NCI-H226 (cell line): ENCODE measurements at regions not wholly inside any gene's neighbourhood (a gene's known extent, or its start where the extent isn't known, plus 50 kb on each side); places are given as distances from the start of the nearest gene placed in this dataset.
"Not testable (repeated sequence)": the region's sequence is repeated elsewhere in the genome, so short reads cannot be mapped to it uniquely, and the experiment has no call there.

ENCODE experiments used
- DNase-seq: peaks from one replicate; pipeline ENCODE4 v3.0.0-alpha.2; 2015

- DNase-seq: no peak
Measured at GRCh38 chr16:9141813-9142212, 50.4 kb downstream of the HAPSTR1 start.

GRCh38 chr16:9144106-9144505, 52.7 kb downstream of the HAPSTR1 start:
- DNase-seq: no peak

GRCh38 chr16:9148374-9149015, 57.1 kb downstream of the HAPSTR1 start:
- DNase-seq: no peak

GRCh38 chr16:9151074-9151473, 59.6 kb downstream of the HAPSTR1 start:
- DNase-seq: no peak

- DNase-seq: peak; percentile 41
Measured at GRCh38 chr16:9151597-9151996, 60.2 kb downstream of the HAPSTR1 start.

- DNase-seq: no peak
Measured at GRCh38 chr16:9152649-9153501, 61.4 kb downstream of the HAPSTR1 start.

- no peak for DNase-seq
Measured at GRCh38 chr16:9153502-9153864, 62.0 kb downstream of the HAPSTR1 start.

- DNase-seq: no peak
Measured at GRCh38 chr16:9154567-9155410, 63.3 kb downstream of the HAPSTR1 start.

- DNase-seq: no peak
Measured at GRCh38 chr16:9155871-9156270, 64.4 kb downstream of the HAPSTR1 start.

GRCh38 chr16:9159839-9160550, 68.6 kb downstream of the HAPSTR1 start:
- peak; percentile 63 for DNase-seq

GRCh38 chr16:9160551-9160911, 69.1 kb downstream of the HAPSTR1 start:
- no peak for DNase-seq

GRCh38 chr16:9165681-9166080, 74.2 kb downstream of the HAPSTR1 start:
- DNase-seq: no peak

- DNase-seq: not testable (repeated sequence)
Measured at GRCh38 chr16:9166326-9166993, 75.0 kb downstream of the HAPSTR1 start.

- no peak for DNase-seq
Measured at GRCh38 chr16:9169094-9169493, 77.7 kb downstream of the HAPSTR1 start.

- DNase-seq: no peak
Measured at GRCh38 chr16:9170470-9170869, 79.0 kb downstream of the HAPSTR1 start.

GRCh38 chr16:9176547-9177418, 85.3 kb downstream of the HAPSTR1 start:
- no peak for DNase-seq

GRCh38 chr16:9177861-9178260, 86.4 kb downstream of the HAPSTR1 start:
- DNase-seq: no peak

GRCh38 chr16:9183682-9184353, 92.4 kb downstream of the HAPSTR1 start:
- DNase-seq: no peak

GRCh38 chr16:9184354-9184690, 92.9 kb downstream of the HAPSTR1 start:
- no peak for DNase-seq

- DNase-seq: no peak
Measured at GRCh38 chr16:9185381-9185780, 93.9 kb downstream of the HAPSTR1 start.

- no peak for DNase-seq
Measured at GRCh38 chr16:9186061-9186460, 94.6 kb downstream of the HAPSTR1 start.
